ENCODE measurements at regions not wholly inside any gene's neighbourhood (a gene's known extent, or its start where the extent isn't known, plus 50 kb on each side); places are given as distances from the start of the nearest gene placed in this dataset.
A peak's percentile ranks its signal among the peaks of the same experiment; 100 is the strongest.

DNA sequence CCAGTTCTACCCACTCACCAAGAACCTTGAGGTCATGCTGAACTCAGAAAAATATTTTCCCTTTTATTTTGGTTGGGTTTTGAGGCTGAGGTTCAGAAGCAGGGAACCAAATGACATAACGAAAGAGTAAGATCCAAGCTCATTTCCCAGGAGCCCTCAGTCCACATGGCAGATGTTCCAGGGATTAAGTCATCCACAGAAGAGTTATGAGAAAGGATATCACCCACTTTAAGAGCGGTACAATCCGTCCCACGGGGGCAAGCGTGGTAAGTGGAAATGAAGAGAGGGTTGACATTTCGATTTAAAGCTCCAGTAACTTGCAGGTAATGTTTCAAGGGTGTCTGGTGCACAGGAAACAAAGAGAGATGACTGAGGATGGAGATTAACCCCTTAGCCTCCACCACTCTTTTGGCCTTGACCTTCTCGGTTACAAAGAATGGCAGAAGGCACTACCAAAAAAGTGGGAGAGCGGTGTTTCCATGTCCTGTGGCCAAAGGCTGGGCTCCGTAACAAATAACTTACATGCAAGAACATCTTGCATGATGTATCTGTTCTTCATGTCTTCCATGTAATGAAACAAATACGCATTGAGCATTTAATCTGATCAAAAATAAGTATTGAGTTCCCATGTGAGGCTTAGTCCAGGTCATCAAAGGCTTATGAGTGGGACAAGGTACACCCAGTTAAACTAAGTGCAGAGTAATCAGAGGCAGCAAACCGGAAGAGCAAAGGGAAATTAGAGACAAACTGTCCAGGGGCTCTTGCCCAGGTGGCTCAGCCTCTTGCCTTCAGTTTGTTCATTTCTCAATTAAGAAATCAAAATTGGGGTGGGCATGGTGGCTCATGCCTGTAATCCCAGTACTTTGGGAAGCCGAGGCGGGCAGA is 241.4 kb downstream of the TOMM20 start:
- Histone ChIP-seq H3K27me3 (ENCODE audit: control insufficient read depth, insufficient read depth, low read length) (no peaks in the 10 kb centered on the region), H3K4me3 (ENCODE audit: low read depth, low read length) (no peak overlapping the region), H3K36me3 (ENCODE audit: control insufficient read depth, insufficient read depth, low read length) (no peaks in the 10 kb centered on the region)
- CTCF ChIA-PET: interaction anchor here (0.6 kb wide), 1 partner anchor 393 kb away, joined by 3 read pairs; no protein-coding TSS in a partner anchor
- TF ChIP-seq, protein P1, sequence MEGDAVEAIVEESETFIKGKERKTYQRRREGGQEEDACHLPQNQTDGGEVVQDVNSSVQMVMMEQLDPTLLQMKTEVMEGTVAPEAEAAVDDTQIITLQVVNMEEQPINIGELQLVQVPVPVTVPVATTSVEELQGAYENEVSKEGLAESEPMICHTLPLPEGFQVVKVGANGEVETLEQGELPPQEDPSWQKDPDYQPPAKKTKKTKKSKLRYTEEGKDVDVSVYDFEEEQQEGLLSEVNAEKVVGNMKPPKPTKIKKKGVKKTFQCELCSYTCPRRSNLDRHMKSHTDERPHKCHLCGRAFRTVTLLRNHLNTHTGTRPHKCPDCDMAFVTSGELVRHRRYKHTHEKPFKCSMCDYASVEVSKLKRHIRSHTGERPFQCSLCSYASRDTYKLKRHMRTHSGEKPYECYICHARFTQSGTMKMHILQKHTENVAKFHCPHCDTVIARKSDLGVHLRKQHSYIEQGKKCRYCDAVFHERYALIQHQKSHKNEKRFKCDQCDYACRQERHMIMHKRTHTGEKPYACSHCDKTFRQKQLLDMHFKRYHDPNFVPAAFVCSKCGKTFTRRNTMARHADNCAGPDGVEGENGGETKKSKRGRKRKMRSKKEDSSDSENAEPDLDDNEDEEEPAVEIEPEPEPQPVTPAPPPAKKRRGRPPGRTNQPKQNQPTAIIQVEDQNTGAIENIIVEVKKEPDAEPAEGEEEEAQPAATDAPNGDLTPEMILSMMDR (IDR thresholded peaks at IDR 0.05; ENCODE audit: insufficient read depth, low read depth, low read length): no peak
- POLR2A ChIA-PET: no interaction called here
- peak; percentile 32 for DNase-seq (ENCODE audit: low read depth)

DNA sequence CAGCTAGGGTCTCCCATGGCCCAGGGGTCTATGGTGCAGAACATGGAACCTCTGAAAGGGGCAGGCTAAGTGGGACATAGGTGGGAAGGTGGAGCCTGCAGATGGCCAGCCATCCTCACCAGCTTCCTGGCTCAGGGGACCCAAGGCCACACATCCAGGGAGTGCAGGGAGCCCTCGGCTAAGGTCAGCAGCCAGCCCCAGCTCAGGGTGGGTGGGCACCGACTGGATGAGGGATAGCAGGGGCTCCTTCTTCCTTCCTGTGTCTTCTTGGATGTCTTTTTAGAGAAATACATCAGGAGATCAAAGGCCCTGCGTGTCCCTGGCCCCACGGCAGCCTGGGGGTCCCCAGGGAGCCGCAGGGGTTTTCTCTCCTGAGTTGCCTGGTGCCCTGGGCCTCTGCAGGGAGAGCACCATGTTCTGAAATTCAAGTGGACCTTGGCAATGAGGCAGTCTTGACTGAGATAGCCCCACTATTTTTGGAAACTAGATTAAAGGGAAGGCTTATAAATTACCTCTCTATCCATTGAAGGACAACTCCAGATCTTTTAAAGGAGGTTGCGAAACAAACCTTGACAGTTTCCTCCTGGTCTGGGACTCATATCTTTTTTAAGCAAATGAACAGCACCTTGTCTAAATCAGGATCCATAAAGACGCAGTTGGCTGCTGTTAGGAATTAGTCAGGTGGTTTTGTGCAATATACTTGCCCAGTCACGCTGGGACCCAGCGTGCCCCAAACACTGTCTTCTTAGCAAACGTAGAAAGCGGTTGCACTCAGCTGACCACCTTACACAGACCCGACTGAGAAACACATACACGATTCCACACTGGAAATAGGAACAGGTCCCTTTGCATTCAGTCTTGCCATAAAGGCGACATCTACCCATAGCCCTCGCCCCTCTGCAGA is 242.3 kb downstream of the TOMM20 start:
- no peaks in the 10 kb centered on the region for H3K27me3 ChIP-seq (ENCODE audit: control insufficient read depth, insufficient read depth, low read length)
- ChIA-PET POLR2A (no interaction called here), CTCF (interaction anchor here (0.6 kb wide), 1 partner anchor 392 kb away, joined by 3 read pairs; no protein-coding TSS in a partner anchor)
- H3K36me3 ChIP-seq (ENCODE audit: control insufficient read depth, insufficient read depth, low read length): no peaks in the 10 kb centered on the region
- no peak overlapping the region for H3K4me3 ChIP-seq (ENCODE audit: low read depth, low read length)
- TF ChIP-seq, protein P1 (IDR thresholded peaks at IDR 0.05; ENCODE audit: insufficient read depth, low read depth, low read length): no peak
- DNase-seq (ENCODE audit: low read depth): peak; percentile 36

DNA sequence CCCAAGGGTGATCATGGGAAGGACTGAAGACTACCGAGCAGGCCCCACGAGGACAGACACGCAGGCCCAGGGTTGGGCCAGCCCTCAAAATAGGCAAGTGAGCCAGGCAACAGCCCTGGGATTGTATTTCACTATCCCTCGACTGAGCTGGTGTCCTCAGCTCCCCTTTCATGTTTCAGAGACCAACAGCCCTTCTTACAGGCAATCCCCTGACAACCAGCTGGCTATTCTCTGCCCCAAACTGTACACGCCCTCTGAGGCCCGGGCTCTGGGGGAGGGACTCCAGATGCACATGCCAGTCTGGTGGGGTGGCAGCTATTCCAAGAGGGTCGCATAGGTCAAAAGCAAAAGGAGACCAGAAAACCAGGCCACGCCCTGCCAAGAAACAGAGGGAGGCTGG is 243.0 kb downstream of the TOMM20 start:
- no peak for DNase-seq (ENCODE audit: low read depth)
- H3K36me3 ChIP-seq (ENCODE audit: control insufficient read depth, insufficient read depth, low read length): no peaks in the 10 kb centered on the region
- CTCF ChIA-PET: no interaction called here
- TF ChIP-seq, protein P1 (IDR thresholded peaks at IDR 0.05; ENCODE audit: insufficient read depth, low read depth, low read length): no peak
- H3K27me3 ChIP-seq (ENCODE audit: control insufficient read depth, insufficient read depth, low read length): no peaks in the 10 kb centered on the region
- no peak overlapping the region for H3K4me3 ChIP-seq (ENCODE audit: low read depth, low read length)
- POLR2A ChIA-PET: interaction anchor here (0.8 kb wide), 1 partner anchor 11 kb away, joined by 3 read pairs; no protein-coding TSS in a partner anchor

DNA sequence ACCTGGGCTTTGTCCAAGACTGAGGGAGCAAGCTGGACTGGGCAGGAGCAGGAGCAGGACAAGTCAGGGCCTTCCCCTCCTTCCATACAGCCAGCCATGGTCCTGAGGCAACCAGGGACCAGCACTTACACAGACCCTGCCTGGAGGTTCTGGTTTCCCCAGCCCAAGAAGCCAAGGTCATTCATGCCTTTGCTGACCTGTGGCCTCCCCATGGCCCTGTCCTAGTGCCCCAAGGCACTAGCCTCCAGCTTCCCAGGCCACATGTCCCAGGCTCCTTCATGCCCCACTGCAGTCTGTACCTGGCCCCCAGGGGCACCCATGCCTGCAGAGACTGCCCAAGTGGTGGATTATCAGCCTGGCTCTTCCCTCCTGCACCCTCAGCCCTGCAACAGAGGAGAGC is 243.9 kb downstream of the TOMM20 start:
- TF ChIP-seq, protein P1 (IDR thresholded peaks at IDR 0.05; ENCODE audit: insufficient read depth, low read depth, low read length): no peak
- H3K27me3 ChIP-seq (ENCODE audit: control insufficient read depth, insufficient read depth, low read length): no peaks in the 10 kb centered on the region
- H3K4me3 ChIP-seq (ENCODE audit: low read depth, low read length): no peak overlapping the region
- DNase-seq (ENCODE audit: low read depth): no peak
- H3K36me3 ChIP-seq (ENCODE audit: control insufficient read depth, insufficient read depth, low read length): no peaks in the 10 kb centered on the region
- ChIA-PET POLR2A (no interaction called here), CTCF (no interaction called here)

DNA sequence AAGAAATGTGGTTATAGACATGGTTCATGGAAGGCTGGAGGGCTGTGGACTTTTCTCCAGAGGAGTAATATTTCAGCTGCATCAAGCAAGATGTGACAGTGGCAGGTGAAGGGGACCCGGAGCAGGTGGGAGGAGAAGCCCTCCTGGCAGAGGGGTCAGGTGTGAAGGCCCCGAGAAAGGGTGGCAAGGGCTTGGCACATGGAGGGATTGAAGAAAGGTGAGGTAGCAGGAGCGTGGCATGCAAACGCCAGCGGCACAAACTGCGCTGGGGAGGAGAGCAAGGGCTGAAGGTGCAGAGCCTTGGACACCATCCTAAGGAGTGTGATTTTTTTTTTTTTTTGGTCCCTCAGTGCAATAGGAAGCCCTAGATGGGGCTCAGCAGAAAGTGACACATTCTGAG is 244.6 kb downstream of the TOMM20 start:
- TF ChIP-seq, protein P1 (IDR thresholded peaks at IDR 0.05; ENCODE audit: insufficient read depth, low read depth, low read length): no peak
- Histone ChIP-seq H3K27me3 (ENCODE audit: control insufficient read depth, insufficient read depth, low read length) (no peaks in the 10 kb centered on the region), H3K36me3 (ENCODE audit: control insufficient read depth, insufficient read depth, low read length) (no peaks in the 10 kb centered on the region), H3K4me3 (ENCODE audit: low read depth, low read length) (no peak overlapping the region)
- DNase-seq (ENCODE audit: low read depth): no peak
- POLR2A ChIA-PET: no interaction called here
- CTCF ChIA-PET: no interaction called here

Measured in BJ (cell line).